Gastroesophageal sphincter (tissue), 4 donors: ENCODE measurements at regions not wholly inside any gene's neighbourhood (a gene's known extent, or its start where the extent isn't known, plus 50 kb on each side); places are given as distances from the start of the nearest gene placed in this dataset.
A peak's percentile ranks its signal among the peaks of the same experiment; 100 is the strongest.

Experiments
- ATAC-seq: fragments of 150-250 bp; one replicate; pipeline ENCODE4 v1.9.1; 2016; ENCODE audit warnings: mild to moderate bottlenecking, moderate library complexity
- H3K27ac ChIP-seq, 4 donors: fragments of 200-600 bp; sonication (generic) in 3 of 4; 1 replicate in 3 of 4; 2 replicates in 1 of 4; pipeline ENCODE4 v1.5.1; 2016 to 2019
- H3K27me3 ChIP-seq: fragments of 200-600 bp; sonication (generic); one replicate; pipeline ENCODE4 v1.5.1; 2019
- H3K36me3 ChIP-seq, 2 donors: fragments of 200-600 bp; sonication (generic); one replicate each; pipeline ENCODE4 v1.5.1; 2019; ENCODE audit warnings: control low read depth in 1 of 2
- H3K4me1 ChIP-seq, 3 donors: fragments of 200-600 bp; sonication (generic); 1 replicate in 2 of 3; 2 replicates in 1 of 3; pipeline ENCODE4 v1.5.1; 2016 to 2019; ENCODE audit warnings: control low read depth in 2 of 3
- H3K4me3 ChIP-seq, 2 donors: fragments of 200-600 bp; sonication (generic); one replicate each; pipeline ENCODE4 v1.5.1; 2019; ENCODE audit warnings: mild to moderate bottlenecking in 1 of 2, moderate library complexity in 1 of 2
- H3K9me3 ChIP-seq, 3 donors: fragments of 200-600 bp; sonication (generic); one replicate each; pipeline ENCODE4 v1.5.1; 2017 to 2019; ENCODE audit warnings: control low read depth in 2 of 3
- EP300 ChIP-seq: sonication (generic); formaldehyde crosslinking; IDR thresholded peaks from one replicate; pipeline ENCODE4 v1.6.1; 2017; ENCODE audit warnings: antibody characterized with exemption, mild to moderate bottlenecking
- POLR2A ChIP-seq, 2 donors: fragments of 450-650 bp; IDR thresholded peaks; one replicate each; pipeline ENCODE4 v1.6.1; 2017; ENCODE audit warnings: antibody characterized with exemption in 2 of 2, mild to moderate bottlenecking in 2 of 2, moderate library complexity in 1 of 2
- POLR2AphosphoS5 ChIP-seq: sonication (generic); formaldehyde crosslinking; IDR thresholded peaks from one replicate; pipeline ENCODE4 v1.6.1; 2017; ENCODE audit warnings: antibody characterized with exemption
- WGBS, 2 donors: methylation state at CpG; one replicate each; pipeline ENCODE4 v1.1.5; 2018; ENCODE audit warnings: low coverage in 1 of 2; 5-methylcytosine and 5-hydroxymethylcytosine counted together
- TF ChIP-seq, protein P1 (sequence below), 4 experiments: fragments of 200-600 bp in 2 of 4; fragments of 450-650 bp in 2 of 4; sonication (generic) in 1 of 4; IDR thresholded peaks; one replicate each; pipeline ENCODE4 v1.5.1; 2017 to 2019; ENCODE audit warnings: antibody characterized with exemption in 4 of 4, mild to moderate bottlenecking in 2 of 4, moderate library complexity in 2 of 4

DNA sequence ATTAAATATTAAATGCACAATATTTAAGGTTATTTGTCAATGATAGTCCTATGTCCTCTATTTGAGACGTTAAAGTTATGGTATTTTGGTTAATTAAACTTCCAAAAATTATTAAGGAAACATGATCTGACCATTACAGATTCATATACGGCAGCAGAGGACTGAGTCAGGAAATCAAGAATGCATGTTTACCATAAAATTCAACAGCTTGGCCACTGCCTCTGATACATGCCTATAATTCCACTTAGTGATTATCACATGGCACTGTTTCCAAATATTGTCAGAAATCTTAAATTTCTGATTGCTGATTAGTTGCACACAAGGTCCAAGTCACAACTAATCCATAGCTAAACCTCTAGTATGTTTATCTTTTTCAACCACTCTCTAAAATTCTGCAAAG, 232.2 kb upstream of the UGT8 start:
- Histone ChIP-seq H3K4me1 (peaks cover 0 to 13% (median 0%) of the 10 kb centered on the region in 3 donors), H3K4me3 (no peak overlapping the region), H3K9me3 (no peaks in the 10 kb centered on the region), H3K27ac (peak overlapping the region in 1 of 4 donors; percentile 71), H3K36me3 (no peaks in the 10 kb centered on the region), H3K27me3 (no peaks in the 10 kb centered on the region)
- WGBS, 2 donors: 61 to 75% methylated on average over 2 of the region's 2 CpGs
- ATAC-seq: no peak
- TF ChIP-seq, protein P1, sequence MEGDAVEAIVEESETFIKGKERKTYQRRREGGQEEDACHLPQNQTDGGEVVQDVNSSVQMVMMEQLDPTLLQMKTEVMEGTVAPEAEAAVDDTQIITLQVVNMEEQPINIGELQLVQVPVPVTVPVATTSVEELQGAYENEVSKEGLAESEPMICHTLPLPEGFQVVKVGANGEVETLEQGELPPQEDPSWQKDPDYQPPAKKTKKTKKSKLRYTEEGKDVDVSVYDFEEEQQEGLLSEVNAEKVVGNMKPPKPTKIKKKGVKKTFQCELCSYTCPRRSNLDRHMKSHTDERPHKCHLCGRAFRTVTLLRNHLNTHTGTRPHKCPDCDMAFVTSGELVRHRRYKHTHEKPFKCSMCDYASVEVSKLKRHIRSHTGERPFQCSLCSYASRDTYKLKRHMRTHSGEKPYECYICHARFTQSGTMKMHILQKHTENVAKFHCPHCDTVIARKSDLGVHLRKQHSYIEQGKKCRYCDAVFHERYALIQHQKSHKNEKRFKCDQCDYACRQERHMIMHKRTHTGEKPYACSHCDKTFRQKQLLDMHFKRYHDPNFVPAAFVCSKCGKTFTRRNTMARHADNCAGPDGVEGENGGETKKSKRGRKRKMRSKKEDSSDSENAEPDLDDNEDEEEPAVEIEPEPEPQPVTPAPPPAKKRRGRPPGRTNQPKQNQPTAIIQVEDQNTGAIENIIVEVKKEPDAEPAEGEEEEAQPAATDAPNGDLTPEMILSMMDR (IDR thresholded peaks at IDR 0.05): no peak
- TF ChIP-seq POLR2A (IDR thresholded peaks at IDR 0.05) (no peak), EP300 (no peak), POLR2AphosphoS5 (no peak)

DNA sequence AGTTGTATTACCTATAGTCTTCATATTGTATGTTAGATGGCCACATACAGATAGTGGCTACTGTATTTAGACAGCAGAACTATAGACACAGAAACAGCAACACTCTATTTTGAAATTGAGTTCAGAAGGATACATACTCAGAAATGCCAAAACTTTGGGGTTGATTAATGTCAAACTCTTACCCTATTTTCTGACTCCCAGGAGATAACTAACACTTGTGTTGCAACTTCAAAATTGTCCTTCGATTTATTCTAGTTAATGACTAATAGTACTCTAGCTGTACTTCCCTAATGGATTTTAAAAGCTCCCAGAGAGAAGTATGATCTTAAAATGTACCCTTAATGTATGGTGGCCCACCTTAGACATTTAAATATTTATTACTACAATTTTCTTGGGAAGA, 229.9 kb upstream of the UGT8 start:
- Histone ChIP-seq H3K9me3 (no peaks in the 10 kb centered on the region), H3K4me1 (peaks cover 0 to 13% (median 0%) of the 10 kb centered on the region in 3 donors), H3K27me3 (no peaks in the 10 kb centered on the region), H3K36me3 (no peaks in the 10 kb centered on the region), H3K27ac (no peak overlapping the region), H3K4me3 (no peak overlapping the region)
- TF ChIP-seq, protein P1 (IDR thresholded peaks at IDR 0.05): no peak
- TF ChIP-seq POLR2A (IDR thresholded peaks at IDR 0.05) (no peak), POLR2AphosphoS5 (no peak), EP300 (no peak)
- 43 to 88% methylated on average over 1 of the region's 1 CpG for WGBS, 2 donors
- ATAC-seq: no peak

DNA sequence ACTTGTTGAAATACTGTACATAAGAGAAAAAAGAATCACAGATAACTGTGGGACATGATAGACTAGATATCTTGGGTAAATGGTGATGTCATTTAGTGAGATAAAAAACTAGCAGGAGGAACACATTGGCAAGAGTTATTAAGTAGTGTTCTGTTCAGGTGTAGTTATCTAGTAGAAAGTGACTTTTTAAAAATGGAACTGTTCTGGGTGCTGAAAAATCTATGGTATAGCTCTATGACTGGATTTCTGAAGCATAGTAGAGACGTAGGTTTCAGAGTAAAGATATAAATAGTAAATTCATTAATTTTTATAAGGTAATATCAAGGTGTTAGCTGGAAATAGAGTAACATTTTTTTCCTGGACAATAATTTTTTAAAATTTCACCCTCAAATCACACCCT, 225.1 kb upstream of the UGT8 start:
- 25 to 56% methylated on average over 1 of the region's 1 CpG for WGBS, 2 donors
- Histone ChIP-seq H3K36me3 (no peaks in the 10 kb centered on the region), H3K9me3 (no peaks in the 10 kb centered on the region), H3K4me3 (no peak overlapping the region), H3K4me1 (no peaks in the 10 kb centered on the region), H3K27me3 (no peaks in the 10 kb centered on the region), H3K27ac (no peak overlapping the region)
- TF ChIP-seq POLR2AphosphoS5: no peak
- TF ChIP-seq, protein P1 (IDR thresholded peaks at IDR 0.05): no peak
- no peak for TF ChIP-seq POLR2A (IDR thresholded peaks at IDR 0.05)
- no peak for TF ChIP-seq EP300
- no peak for ATAC-seq

DNA sequence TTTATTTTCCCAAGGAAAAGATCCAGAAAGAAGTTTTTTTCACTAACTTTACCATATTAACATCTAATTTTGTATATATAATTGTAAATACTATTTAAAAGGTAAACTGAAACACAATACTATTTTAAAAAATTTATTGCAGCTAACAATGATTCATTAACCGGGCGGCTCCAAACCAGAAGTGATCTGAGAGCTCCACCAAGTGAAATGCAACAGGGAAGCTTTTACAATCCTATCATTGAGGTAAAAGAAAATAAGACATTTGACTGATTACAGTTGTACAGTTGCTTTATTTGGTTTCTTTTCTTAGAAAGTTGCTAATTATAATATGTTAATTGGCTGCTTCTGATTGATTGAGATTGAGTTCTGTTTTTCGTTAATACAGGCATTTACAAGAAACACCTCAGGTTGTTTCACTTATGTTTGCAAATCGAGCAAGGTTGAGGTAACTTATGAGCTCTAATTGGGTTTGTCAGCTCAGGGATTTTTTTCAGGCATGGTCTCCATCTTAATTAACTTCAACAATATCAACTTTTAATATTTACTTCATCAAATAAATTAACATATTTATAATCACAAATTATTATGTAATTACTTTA, 220.2 kb upstream of the UGT8 start:
- H3K36me3 ChIP-seq: no peaks in the 10 kb centered on the region
- H3K4me3 ChIP-seq: no peak overlapping the region
- H3K9me3 ChIP-seq: no peaks in the 10 kb centered on the region
- no peak overlapping the region for H3K27ac ChIP-seq
- ATAC-seq: no peak
- no peaks in the 10 kb centered on the region for H3K4me1 ChIP-seq
- H3K27me3 ChIP-seq: no peaks in the 10 kb centered on the region
- TF ChIP-seq, protein P1 (IDR thresholded peaks at IDR 0.05): peak in 2 of 4 experiments; percentile 30 to 63
- TF ChIP-seq POLR2AphosphoS5 (no peak), POLR2A (IDR thresholded peaks at IDR 0.05) (no peak), EP300 (no peak)
- 44 to 60% methylated on average over 4 of the region's 4 CpGs for WGBS, 2 donors

DNA sequence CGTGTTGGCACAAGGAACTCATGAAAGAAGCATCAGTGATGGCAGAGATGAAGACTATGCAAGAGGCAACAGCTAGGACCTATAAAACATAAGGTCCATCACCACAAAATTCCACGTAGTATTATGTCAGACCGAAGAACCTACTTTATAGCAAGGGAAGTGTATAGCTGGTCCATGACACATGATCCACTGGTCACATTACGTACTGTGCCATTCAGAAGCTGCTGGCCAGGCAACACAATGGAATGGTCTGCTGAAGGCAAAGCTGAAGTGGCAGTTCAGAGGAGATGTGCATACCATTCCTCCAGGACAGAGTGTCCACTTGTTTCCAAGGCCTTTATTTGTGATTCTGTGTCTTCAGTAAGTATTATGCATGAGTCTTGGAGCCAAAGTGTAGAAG, 215.5 kb upstream of the UGT8 start:
- Histone ChIP-seq H3K4me1 (no peaks in the 10 kb centered on the region), H3K27ac (no peak overlapping the region)
- 93 to 100% methylated on average over 2 to 4 of the region's 4 CpGs for WGBS, 2 donors

More for the DNA sequence above, 215.5 kb upstream of the UGT8 start:
- ATAC-seq: no peak
- Histone ChIP-seq H3K4me3 (no peak overlapping the region), H3K27me3 (no peaks in the 10 kb centered on the region), H3K36me3 (no peaks in the 10 kb centered on the region), H3K9me3 (no peaks in the 10 kb centered on the region)
- no peak for TF ChIP-seq EP300
- no peak for TF ChIP-seq POLR2A (IDR thresholded peaks at IDR 0.05)
- no peak for TF ChIP-seq POLR2AphosphoS5
- TF ChIP-seq, protein P1 (IDR thresholded peaks at IDR 0.05): no peak
